IPS-18a (cell line): ENCODE measurements at regions not wholly inside any gene's neighbourhood (a gene's known extent, or its start where the extent isn't known, plus 50 kb on each side); places are given as distances from the start of the nearest gene placed in this dataset.

Experiments used
- H3K27ac ChIP-seq: one replicate; pipeline ENCODE4 v1.5.1; 2013; ENCODE audit warnings: low read length
- H3K27me3 ChIP-seq: one replicate; pipeline ENCODE4 v1.6.1; 2013; ENCODE audit warnings: mild to moderate bottlenecking, low read length; ENCODE audit not compliant: control insufficient read depth, insufficient read depth
- H3K36me3 ChIP-seq: one replicate; pipeline ENCODE4 v1.6.1; 2013; ENCODE audit warnings: low read depth, low read length; ENCODE audit not compliant: control insufficient read depth
- H3K4me1 ChIP-seq: one replicate; pipeline ENCODE4 v1.6.1; 2013; ENCODE audit warnings: low read depth, low read length; ENCODE audit not compliant: control insufficient read depth
- H3K4me3 ChIP-seq: one replicate; pipeline ENCODE4 v1.5.1; 2013; ENCODE audit warnings: low read length
- H3K9ac ChIP-seq: one replicate; pipeline ENCODE4 v1.6.1; 2013; ENCODE audit warnings: mild to moderate bottlenecking, low read length, moderate library complexity
- H3K9me3 ChIP-seq: one replicate; pipeline ENCODE4 v1.6.1; 2013; ENCODE audit warnings: low read depth, low read length; ENCODE audit not compliant: control insufficient read depth

DNA sequence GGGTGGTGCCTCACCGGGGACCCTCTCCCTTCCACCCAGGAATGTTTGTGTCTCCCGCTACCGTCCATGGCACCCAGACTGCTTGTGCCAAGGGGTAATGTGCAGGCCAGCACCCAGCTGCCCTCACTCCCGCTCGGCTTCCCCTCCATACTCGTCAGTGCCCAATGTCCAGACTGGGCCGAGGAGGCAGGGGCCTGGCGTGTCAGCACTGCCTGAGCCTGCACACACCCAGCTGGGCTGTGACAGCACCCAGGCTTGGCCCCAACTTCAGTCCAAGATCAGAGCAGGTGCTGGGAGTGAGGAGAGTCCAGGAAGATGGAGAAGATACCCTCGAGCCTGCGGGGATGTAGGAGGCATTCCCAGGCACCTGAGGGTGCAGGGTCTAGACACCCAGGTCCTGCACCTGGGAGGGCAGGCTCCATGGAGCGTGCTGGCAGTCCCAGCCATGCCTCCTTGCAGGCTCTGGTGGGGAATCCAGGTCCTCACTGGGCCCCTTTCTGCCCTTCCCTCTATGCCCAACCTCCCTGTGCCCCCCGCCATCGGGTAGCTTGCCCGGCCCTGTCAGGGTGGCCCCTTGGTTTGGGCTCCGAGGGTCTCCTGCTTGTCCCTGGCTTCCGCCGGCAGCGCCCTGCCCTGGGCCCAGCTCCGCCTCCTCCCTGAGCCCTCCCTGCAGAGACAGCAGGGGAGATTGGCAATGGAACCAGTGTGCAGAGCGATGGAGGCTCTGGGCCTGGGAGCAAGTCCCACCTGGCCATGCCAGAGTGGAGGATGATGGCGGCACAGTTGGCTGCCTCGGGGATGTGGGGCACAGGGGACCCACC lies 250.8 kb upstream of the EDIL3 start:
- Histone ChIP-seq H3K27ac (no peak overlapping the region), H3K4me3 (no peak overlapping the region), H3K9ac (no peak overlapping the region), H3K9me3 (no peaks in the 10 kb centered on the region), H3K27me3 (no peaks in the 10 kb centered on the region), H3K4me1 (no peaks in the 10 kb centered on the region), H3K36me3 (no peaks in the 10 kb centered on the region)

DNA sequence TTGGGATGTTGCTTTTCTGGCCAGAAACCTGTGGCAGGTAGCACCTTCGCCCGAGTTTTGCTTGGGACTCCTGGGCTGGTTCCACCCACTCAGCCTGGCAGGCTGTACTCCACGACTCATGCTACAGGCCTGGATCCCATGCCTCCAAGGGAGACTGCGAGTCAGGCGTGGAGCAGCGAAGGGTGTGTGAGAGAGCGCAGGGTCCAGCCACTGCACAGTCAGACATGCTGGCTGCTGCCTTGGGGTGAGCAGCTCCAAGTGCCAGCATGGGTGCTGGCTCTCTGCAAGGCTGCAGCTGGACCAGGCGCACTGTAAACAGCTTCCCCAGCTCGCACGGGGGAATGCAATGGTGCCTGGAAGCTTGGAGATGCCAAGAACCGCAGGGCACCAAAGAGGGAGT lies 249.6 kb upstream of the EDIL3 start:
- H3K27me3 ChIP-seq, result no peaks in the 10 kb centered on the region
- no peaks in the 10 kb centered on the region for H3K36me3 ChIP-seq
- H3K4me3 ChIP-seq, result no peak overlapping the region
- no peaks in the 10 kb centered on the region for H3K9me3 ChIP-seq
- no peak overlapping the region for H3K9ac ChIP-seq
- H3K27ac ChIP-seq, result no peak overlapping the region
- no peaks in the 10 kb centered on the region for H3K4me1 ChIP-seq

DNA sequence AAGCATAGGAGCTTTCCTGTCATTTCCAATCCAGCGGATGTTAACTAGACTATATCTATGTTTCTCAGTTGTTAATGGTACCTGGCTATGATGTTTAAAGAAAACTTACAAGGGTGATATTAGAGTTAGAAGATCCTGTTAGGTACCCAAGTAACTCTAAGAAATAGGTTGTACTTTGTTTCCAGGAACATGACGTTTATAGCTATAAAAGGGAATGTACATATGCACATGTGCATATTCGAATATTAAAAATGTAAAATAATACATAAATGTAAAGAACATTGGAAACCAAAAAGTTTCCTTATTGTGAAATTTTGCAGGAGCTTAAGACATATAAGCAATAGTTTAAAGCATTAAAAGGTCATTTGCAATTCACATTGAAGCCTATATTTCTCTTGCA lies 247.7 kb upstream of the EDIL3 start:
- Histone ChIP-seq H3K9ac (no peak overlapping the region), H3K4me1 (no peaks in the 10 kb centered on the region), H3K4me3 (no peak overlapping the region), H3K36me3 (no peaks in the 10 kb centered on the region), H3K27ac (no peak overlapping the region), H3K9me3 (no peaks in the 10 kb centered on the region), H3K27me3 (no peaks in the 10 kb centered on the region)

DNA sequence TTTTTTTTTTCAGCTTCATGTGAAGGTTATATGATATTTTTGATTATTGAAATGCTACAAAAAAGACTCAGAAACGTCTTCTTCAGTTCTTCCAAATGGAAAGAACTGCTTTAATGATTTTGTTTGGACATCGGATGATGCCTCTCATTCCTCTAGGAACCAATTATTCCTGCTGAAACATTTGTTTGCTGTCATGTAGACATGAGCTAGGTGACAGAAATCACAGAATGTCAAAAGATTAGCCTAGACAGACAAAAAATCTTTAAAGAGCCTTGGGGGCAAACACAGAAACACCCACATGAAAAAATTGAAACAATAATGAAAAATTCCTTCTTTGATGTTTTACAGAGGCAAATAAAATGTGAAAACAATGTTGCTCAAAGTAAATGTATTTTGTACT lies 244.2 kb upstream of the EDIL3 start:
- Histone ChIP-seq H3K4me1 (no peaks in the 10 kb centered on the region), H3K9me3 (no peaks in the 10 kb centered on the region)

DNA sequence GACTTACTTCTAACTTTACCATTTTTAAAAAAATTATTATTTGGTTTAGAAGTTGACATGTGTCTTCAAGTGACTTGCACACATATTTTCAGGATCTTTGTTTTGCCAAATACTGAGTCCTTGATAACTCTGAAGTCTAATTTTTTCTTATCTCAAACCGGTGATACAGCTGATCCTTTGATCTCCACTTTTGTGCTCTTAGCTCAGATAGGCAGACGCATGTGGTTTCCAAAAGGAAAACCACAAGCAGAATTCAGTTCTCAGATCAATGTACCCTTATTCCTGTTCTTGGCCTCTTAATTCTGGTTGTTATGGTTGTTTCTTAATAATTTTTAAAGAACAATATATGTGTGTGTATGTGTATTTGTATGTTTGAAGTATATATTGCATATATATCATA lies 238.3 kb upstream of the EDIL3 start:
- Histone ChIP-seq H3K36me3 (no peaks in the 10 kb centered on the region), H3K27ac (no peak overlapping the region), H3K27me3 (no peaks in the 10 kb centered on the region), H3K4me3 (no peak overlapping the region), H3K9ac (no peak overlapping the region), H3K9me3 (no peaks in the 10 kb centered on the region), H3K4me1 (no peaks in the 10 kb centered on the region)

More for the DNA sequence above, 244.2 kb upstream of the EDIL3 start:
- no peaks in the 10 kb centered on the region for H3K27me3 ChIP-seq
- no peaks in the 10 kb centered on the region for H3K36me3 ChIP-seq
- H3K27ac ChIP-seq, result no peak overlapping the region
- H3K9ac ChIP-seq, result no peak overlapping the region
- H3K4me3 ChIP-seq, result no peak overlapping the region

DNA sequence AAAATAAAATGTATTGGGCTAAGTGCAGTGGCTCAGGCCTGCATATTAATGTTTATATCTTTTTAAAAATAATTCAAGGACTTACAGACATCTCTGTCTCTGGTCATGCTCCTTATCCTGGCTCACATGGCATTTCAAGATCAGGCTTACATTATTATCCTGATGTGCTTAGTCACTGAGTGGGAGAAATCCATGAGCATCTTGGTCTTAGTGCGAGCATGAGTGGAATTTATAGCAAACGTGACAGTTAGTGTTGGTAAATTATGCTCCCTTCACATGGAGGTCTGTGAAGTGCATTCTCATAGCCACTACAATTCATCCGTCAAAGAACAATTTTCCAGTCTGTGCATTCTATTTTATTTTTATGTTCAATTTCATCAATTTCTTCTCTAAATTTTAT lies 237.8 kb upstream of the EDIL3 start:
- H3K36me3 ChIP-seq, result no peaks in the 10 kb centered on the region
- no peak overlapping the region for H3K9ac ChIP-seq
- no peak overlapping the region for H3K27ac ChIP-seq
- no peak overlapping the region for H3K4me3 ChIP-seq
- no peaks in the 10 kb centered on the region for H3K9me3 ChIP-seq
- no peaks in the 10 kb centered on the region for H3K4me1 ChIP-seq
- H3K27me3 ChIP-seq, result no peaks in the 10 kb centered on the region

DNA sequence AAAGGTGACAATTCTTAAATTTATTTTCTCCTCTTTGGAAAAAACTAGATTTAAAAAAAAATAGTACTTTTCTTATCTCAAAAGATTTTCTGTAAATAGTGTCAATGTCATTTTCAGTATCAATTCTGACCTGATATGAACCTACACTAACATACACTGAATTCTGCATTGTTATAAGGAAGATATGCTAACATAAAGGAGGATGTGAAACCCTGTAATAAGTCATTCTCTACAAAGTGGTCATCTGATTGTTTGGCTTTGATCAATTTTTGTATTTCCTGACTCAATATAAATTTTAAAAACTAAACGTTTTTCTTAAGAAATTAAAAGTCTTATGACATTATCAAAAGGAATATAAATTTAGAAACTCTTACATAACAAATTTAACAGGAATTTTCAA lies 233.6 kb upstream of the EDIL3 start:
- Histone ChIP-seq H3K36me3 (no peaks in the 10 kb centered on the region), H3K4me3 (no peak overlapping the region), H3K9me3 (no peaks in the 10 kb centered on the region), H3K27me3 (no peaks in the 10 kb centered on the region), H3K9ac (no peak overlapping the region), H3K4me1 (no peaks in the 10 kb centered on the region), H3K27ac (no peak overlapping the region)

DNA sequence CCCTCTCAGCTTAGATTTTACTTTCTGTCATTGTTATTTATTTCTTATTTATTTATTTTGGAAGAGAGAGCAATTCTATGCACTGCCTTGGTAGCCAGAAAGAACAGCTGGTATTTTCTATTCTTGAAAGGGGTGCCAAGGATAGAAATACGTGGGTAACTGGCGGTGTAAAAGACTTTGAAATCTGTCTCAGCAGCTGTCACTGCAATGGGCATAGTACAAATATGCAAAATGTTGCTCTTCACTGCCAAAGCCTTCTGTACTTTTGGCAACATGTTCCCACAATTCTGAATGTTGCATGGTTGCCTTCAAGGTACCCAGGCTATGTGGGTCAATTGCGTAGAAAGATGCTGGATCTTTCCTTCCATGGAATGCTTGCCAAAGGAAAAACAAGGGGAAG lies 230.2 kb upstream of the EDIL3 start:
- H3K9ac ChIP-seq, result no peak overlapping the region
- no peak overlapping the region for H3K4me3 ChIP-seq
- peaks cover 5% of the 10 kb centered on the region for H3K4me1 ChIP-seq
- H3K27ac ChIP-seq, result no peak overlapping the region
- H3K9me3 ChIP-seq, result no peaks in the 10 kb centered on the region
- H3K27me3 ChIP-seq, result no peaks in the 10 kb centered on the region
- H3K36me3 ChIP-seq, result no peaks in the 10 kb centered on the region

DNA sequence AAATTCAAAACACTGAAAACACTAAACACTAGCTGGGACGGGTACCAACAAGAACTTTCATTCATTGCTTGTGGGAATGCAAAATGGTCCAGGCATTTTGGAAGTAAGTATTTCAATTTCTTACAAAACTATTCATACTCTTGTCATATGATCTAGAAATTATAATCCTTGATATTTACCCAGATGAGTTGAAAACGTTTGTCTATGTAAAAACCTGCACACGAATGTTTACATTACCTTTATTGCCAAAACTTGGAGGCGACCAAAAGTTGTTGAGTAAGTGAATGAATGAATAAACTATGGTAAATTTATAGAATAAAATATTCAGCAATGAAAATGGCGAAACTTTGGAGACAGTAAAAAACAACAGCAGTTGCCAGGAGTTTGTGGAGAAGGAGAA lies 222.1 kb upstream of the EDIL3 start:
- Histone ChIP-seq H3K27me3 (no peaks in the 10 kb centered on the region), H3K27ac (no peak overlapping the region), H3K36me3 (no peaks in the 10 kb centered on the region), H3K9me3 (no peaks in the 10 kb centered on the region), H3K9ac (no peak overlapping the region), H3K4me3 (no peak overlapping the region), H3K4me1 (peaks cover 21% of the 10 kb centered on the region)

DNA sequence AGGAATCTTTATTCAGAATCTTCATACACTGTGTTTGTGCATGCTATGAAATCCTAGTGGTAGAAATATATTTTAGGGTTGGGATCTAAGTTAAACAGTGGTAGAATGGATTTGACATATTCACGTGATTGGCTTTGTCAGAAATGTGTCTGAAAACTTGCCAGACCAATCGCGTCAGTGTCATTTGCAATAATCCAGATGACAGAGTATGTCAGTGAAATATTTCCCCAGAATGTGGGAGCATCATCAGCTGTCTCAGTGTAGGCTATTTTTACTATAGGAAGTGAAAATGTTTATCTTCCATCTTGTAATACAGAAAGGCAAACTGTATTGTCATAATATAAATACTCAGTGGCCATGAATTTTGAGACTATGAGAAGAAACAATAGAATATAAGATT lies 220.6 kb upstream of the EDIL3 start:
- no peak overlapping the region for H3K27ac ChIP-seq
- no peaks in the 10 kb centered on the region for H3K27me3 ChIP-seq
- H3K9ac ChIP-seq, result no peak overlapping the region
- no peak overlapping the region for H3K4me3 ChIP-seq
- no peaks in the 10 kb centered on the region for H3K9me3 ChIP-seq
- H3K4me1 ChIP-seq, result peaks cover 21% of the 10 kb centered on the region
- H3K36me3 ChIP-seq, result no peaks in the 10 kb centered on the region

DNA sequence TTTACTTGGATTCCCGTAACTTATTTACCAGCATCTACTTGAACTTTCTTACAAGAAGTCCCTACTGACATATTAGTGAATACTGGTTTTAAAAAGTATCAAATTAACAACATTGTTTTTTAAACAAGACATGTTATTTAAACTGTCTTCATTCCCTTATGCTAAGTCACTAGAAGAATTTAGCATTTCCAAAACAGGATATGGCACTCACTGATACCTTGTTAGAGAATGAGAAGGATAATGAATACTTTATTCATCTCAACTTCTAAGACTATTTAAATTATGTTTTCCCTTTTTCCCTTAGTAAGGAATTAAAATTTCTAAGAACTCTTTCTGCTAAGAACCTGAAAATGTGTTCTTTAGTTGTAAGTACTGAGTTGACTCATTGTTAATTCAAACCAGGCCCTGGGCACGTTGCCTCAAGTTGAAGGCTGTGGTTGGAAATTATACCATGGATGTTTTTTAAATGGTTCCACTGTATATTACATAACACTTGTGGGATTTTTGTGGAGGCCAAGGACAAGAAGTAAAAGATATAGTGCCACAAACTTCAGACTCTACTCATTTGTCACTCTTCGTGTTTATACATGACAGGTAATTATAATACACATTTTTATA lies 219.0 kb upstream of the EDIL3 start:
- Histone ChIP-seq H3K4me3 (no peak overlapping the region), H3K4me1 (peaks cover 36% of the 10 kb centered on the region), H3K36me3 (no peaks in the 10 kb centered on the region), H3K27ac (peak overlapping the region; percentile 6), H3K9me3 (no peaks in the 10 kb centered on the region), H3K27me3 (no peaks in the 10 kb centered on the region), H3K9ac (no peak overlapping the region)

DNA sequence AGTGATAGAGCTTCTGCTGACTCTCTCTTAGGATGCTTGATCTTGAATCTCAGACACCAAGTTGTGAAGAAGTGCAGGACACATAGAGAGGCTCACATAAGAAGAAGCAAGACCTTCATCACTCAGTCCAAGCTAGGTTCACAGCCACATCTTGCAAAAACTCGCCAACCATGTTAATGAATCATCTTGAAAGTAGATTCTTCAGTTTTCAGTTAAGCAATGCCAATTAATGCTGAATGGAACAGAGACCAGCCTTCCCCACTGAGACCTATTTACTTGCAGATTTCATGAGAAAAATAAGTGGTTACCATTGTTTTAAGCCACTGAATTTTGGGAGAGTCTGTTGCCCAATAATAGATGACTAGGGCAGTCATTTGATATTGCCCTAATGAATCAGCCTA lies 217.7 kb upstream of the EDIL3 start:
- Histone ChIP-seq H3K9ac (no peak overlapping the region), H3K4me1 (peaks cover 47% of the 10 kb centered on the region), H3K27me3 (no peaks in the 10 kb centered on the region), H3K9me3 (peaks cover 2% of the 10 kb centered on the region), H3K27ac (no peak overlapping the region), H3K4me3 (no peak overlapping the region), H3K36me3 (no peaks in the 10 kb centered on the region)
